AG10803 (cell line): ENCODE measurements at regions not wholly inside any gene's neighbourhood (a gene's known extent, or its start where the extent isn't known, plus 50 kb on each side); places are given as distances from the start of the nearest gene placed in this dataset.

Source experiments
- DNase-seq: peaks from one replicate; pipeline ENCODE4 v3.0.0; 2010; ENCODE audit warnings: low read depth
- H3K4me3 ChIP-seq: 2 replicates; pipeline ENCODE4 v1.5.1; 2011; ENCODE audit warnings: mild to moderate bottlenecking, low read length, control low read depth
- TF ChIP-seq, protein P1 (sequence below): conservative IDR thresholded peaks from 2 replicates; pipeline ENCODE4 v1.5.1; 2011; ENCODE audit warnings: mild to moderate bottlenecking, low read length, control low read depth, inconsistent platforms

DNA sequence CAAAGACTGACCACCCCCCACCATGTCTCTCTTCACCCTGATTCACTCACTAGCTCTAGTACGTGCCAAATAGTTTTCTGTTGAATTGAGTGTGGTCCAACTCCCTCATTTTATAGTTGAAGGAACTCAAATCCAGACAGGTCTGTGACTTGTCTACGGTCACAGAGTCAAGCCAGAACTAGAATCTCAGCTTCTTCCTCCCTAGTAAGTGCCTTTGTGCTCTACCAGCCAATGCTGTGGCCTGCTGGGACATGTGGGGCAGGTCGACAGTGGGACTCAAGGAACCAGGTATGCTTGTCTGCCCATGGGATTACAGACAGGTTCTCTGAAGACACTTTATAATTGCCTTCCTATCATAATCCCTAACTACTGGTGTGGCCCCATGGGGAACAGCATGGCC is 108.6 kb upstream of the CPEB2 start:
- no peak for DNase-seq
- H3K4me3 ChIP-seq: no peak overlapping the region
- TF ChIP-seq, protein P1, sequence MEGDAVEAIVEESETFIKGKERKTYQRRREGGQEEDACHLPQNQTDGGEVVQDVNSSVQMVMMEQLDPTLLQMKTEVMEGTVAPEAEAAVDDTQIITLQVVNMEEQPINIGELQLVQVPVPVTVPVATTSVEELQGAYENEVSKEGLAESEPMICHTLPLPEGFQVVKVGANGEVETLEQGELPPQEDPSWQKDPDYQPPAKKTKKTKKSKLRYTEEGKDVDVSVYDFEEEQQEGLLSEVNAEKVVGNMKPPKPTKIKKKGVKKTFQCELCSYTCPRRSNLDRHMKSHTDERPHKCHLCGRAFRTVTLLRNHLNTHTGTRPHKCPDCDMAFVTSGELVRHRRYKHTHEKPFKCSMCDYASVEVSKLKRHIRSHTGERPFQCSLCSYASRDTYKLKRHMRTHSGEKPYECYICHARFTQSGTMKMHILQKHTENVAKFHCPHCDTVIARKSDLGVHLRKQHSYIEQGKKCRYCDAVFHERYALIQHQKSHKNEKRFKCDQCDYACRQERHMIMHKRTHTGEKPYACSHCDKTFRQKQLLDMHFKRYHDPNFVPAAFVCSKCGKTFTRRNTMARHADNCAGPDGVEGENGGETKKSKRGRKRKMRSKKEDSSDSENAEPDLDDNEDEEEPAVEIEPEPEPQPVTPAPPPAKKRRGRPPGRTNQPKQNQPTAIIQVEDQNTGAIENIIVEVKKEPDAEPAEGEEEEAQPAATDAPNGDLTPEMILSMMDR: no peak

DNA sequence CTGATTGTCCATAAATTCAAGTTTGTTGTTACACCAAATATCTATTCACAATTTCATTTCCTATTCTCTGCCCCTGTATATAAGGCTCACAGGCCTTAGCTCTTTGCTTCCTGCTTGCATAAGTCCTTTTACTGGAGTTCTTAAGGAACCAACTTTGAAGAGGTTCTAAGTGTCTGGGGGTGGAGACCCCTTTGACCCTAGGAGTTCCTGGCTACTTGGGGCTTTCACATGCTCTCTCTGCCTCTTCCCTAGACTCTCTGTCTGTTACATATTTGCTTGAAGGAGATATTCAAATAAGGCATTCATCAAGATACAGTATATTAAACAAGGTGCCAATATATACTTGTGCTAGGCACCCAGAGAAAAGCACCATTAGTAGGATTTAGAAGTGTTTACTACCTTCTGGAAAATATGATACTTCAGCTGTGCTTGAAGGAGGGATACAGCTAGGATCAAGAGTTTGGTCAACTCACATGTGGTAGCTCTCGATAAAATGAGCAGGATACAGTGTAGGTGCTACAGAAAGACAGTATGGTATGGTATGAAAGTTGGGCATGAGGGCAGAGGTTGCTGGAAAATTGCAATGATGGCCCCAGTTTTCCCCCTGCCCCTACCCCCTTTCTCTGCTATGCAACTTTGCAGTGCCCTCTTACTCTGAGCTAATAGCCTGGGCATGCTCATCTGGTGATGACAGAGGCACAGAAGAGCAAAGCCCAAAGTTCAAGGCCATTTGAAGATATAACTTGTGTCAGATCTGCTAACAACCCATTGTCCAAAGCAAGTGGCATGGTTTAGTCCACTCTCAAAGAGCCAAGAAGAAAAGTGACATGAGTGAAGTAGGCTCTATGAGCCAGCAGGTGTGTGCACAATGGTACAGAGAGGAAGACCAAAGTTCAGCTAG is 107.6 kb upstream of the CPEB2 start:
- no peak for DNase-seq
- no peak overlapping the region for H3K4me3 ChIP-seq
- TF ChIP-seq, protein P1: no peak

DNA sequence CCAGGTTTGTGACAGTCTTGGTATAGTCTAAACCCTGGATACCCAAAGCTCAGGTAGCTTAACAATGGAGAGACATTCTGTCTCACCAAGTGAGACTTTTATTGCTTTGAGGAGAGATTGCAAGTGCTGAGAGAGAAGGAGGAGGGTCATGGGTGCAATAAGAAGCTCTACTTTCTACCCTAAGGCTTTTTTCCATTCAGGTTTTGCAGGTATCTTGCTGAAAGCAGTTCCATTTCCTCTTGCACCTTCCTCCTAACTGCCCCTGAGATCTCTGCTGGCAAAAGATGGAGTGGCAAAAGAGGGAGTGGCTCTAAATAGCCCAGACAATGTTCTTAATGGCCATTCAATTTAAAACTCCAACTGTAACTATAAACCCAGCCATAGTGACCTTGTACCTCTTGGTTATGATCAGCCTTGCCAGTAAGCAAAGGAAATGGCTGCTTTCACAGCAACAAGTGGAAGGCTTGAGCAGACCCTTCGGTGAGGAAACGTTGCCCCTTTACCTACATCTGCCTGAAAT is 105.6 kb upstream of the CPEB2 start:
- TF ChIP-seq, protein P1: no peak
- H3K4me3 ChIP-seq: no peak overlapping the region
- DNase-seq: no peak

DNA sequence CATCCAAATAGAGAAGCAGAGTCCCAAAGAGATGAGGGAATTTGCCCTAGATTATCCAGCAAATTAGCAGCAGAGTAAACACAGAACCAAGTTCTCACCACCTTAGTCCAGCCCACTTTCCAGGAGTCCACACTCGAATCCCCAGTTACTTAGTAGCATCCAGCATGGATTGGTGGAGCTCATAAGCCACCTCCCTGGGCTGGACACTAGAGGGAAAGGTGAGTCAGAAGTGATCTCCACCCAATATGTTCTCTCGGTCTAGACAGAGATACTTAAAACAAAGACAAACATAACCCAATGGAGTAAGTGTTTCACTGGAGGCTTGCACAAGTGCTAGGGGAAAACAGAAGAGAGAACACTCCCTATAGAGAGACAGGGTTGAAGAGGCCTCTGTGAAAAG is 105.1 kb upstream of the CPEB2 start:
- no peak overlapping the region for H3K4me3 ChIP-seq
- DNase-seq: no peak
- TF ChIP-seq, protein P1: no peak

DNA sequence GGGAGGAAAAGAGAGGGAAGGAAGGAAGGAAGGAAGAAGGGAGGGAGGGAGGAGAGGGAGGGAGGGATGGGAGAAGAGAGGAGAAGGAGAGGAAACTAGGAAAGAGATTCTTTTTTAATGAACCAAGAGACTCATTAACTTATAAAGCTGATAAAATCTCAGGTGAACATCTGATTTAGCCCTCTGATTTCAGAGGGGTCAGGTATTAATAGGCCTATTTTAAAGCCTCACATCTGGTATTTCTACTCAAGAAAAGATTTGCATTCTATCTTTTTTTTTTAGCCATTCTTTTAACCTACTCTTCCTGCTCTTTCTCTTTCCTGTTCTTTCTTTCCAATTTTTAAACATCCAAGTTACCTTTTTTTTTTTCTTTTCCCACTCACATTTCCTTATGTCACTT is 103.3 kb upstream of the CPEB2 start:
- TF ChIP-seq, protein P1: no peak
- no peak for DNase-seq
- no peak overlapping the region for H3K4me3 ChIP-seq

DNA sequence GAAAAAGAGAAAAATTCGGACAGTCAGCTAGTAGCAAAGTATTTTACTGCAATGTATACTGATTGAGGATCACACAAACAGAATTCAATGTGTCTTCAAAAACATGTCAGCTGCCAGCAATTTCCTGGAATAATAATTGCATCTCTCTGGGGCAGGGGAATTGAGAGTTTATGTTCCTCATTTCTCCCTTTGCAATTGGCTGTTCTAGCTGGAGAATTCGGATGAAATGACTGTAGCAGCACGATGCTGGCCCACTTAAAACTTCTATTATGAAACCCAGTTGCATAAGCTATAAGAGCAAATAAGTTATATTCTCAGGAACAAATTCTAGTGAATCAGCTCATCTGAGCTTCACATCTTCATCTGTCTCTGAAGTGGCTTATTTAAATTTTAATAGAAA is 99.9 kb upstream of the CPEB2 start:
- H3K4me3 ChIP-seq: no peak overlapping the region
- DNase-seq: no peak
- TF ChIP-seq, protein P1: no peak

DNA sequence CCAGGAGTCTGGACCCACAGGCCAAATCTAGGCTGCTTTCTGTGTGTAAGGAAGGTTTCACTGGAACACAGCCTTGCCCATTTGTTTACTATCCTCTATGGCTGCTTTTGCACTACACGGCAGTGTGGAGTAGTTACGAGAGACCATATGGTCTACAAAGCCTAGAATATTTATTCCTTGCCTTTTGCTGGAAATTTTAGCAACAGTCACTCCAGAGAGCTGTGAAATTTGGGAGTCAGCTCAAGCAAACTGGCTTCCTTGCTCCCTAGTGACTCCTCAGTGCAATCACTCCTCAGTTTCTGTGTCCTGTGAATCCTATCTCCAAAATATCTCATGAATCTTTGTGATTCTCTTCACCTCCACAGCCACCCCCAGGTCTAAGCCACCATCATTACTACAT is 99.0 kb upstream of the CPEB2 start:
- no peak for DNase-seq
- H3K4me3 ChIP-seq: no peak overlapping the region

More for the DNA sequence above, 99.0 kb upstream of the CPEB2 start:
- TF ChIP-seq, protein P1: no peak
